ENCODE measurements at regions not wholly inside any gene's neighbourhood (a gene's known extent, or its start where the extent isn't known, plus 50 kb on each side); places are given as distances from the start of the nearest gene placed in this dataset.

- peaks cover 14% of the 10 kb centered on the region for H3K27me3 Mint-ChIP-seq (ENCODE audit: low read depth, poor library complexity)
- no peaks in the 10 kb centered on the region for H3K36me3 Mint-ChIP-seq (ENCODE audit: low read depth)
- no peaks in the 10 kb centered on the region for H3K4me1 Mint-ChIP-seq
- DNase-seq: no peak
- no peaks in the 10 kb centered on the region for H3K9me3 Mint-ChIP-seq
- H3K27ac Mint-ChIP-seq: no peak overlapping the region
- TF ChIP-seq CTCF (IDR thresholded peaks at IDR 0.05): no peak
- H3K4me3 Mint-ChIP-seq: no peak overlapping the region
Measured at GRCh38 chr10:8213735-8214134, 159.2 kb downstream of the GATA3 start.

GRCh38 chr10:8214587-8214986 is 160.1 kb downstream of the GATA3 start:
- H3K4me3 Mint-ChIP-seq: no peak overlapping the region
- H3K36me3 Mint-ChIP-seq (ENCODE audit: low read depth): no peaks in the 10 kb centered on the region
- peaks cover 13% of the 10 kb centered on the region for H3K27me3 Mint-ChIP-seq (ENCODE audit: low read depth, poor library complexity)
- TF ChIP-seq CTCF (IDR thresholded peaks at IDR 0.05): no peak
- H3K4me1 Mint-ChIP-seq: no peaks in the 10 kb centered on the region
- DNase-seq: no peak
- no peak overlapping the region for H3K27ac Mint-ChIP-seq
- H3K9me3 Mint-ChIP-seq: no peaks in the 10 kb centered on the region

- Mint-ChIP-seq H3K27me3 (ENCODE audit: low read depth, poor library complexity) (peaks cover 16% of the 10 kb centered on the region), H3K4me1 (no peaks in the 10 kb centered on the region), H3K36me3 (ENCODE audit: low read depth) (no peaks in the 10 kb centered on the region), H3K4me3 (no peak overlapping the region), H3K27ac (no peak overlapping the region), H3K9me3 (no peaks in the 10 kb centered on the region)
- no peak for TF ChIP-seq CTCF (IDR thresholded peaks at IDR 0.05)
- no peak for DNase-seq
Measured at GRCh38 chr10:8216893-8217292, 162.4 kb downstream of the GATA3 start.

- Mint-ChIP-seq H3K4me3 (no peak overlapping the region), H3K27me3 (ENCODE audit: low read depth, poor library complexity) (peaks cover 30% of the 10 kb centered on the region), H3K27ac (no peak overlapping the region), H3K36me3 (ENCODE audit: low read depth) (no peaks in the 10 kb centered on the region), H3K9me3 (no peaks in the 10 kb centered on the region), H3K4me1 (no peaks in the 10 kb centered on the region)
- no peak for DNase-seq
- TF ChIP-seq CTCF (IDR thresholded peaks at IDR 0.05): no peak
Measured at GRCh38 chr10:8221451-8221850, 167.0 kb downstream of the GATA3 start.

- Mint-ChIP-seq H3K9me3 (no peaks in the 10 kb centered on the region), H3K27ac (no peak overlapping the region), H3K27me3 (ENCODE audit: low read depth, poor library complexity) (peaks cover 39% of the 10 kb centered on the region), H3K36me3 (ENCODE audit: low read depth) (no peaks in the 10 kb centered on the region), H3K4me1 (no peaks in the 10 kb centered on the region), H3K4me3 (no peak overlapping the region)
- DNase-seq: no peak
- TF ChIP-seq CTCF (IDR thresholded peaks at IDR 0.05): no peak
Measured at GRCh38 chr10:8224591-8224990, 170.1 kb downstream of the GATA3 start.

- Mint-ChIP-seq H3K27ac (no peak overlapping the region), H3K27me3 (ENCODE audit: low read depth, poor library complexity) (peaks cover 41% of the 10 kb centered on the region), H3K4me1 (no peaks in the 10 kb centered on the region), H3K4me3 (no peak overlapping the region), H3K36me3 (ENCODE audit: low read depth) (no peaks in the 10 kb centered on the region), H3K9me3 (no peaks in the 10 kb centered on the region)
- no peak for TF ChIP-seq CTCF (IDR thresholded peaks at IDR 0.05)
- DNase-seq: no peak
Measured at GRCh38 chr10:8225187-8225586, 170.7 kb downstream of the GATA3 start.

All from nephron progenitor cell (in vitro differentiated cells).